ENCODE measurements at regions not wholly inside any gene's neighbourhood (a gene's known extent, or its start where the extent isn't known, plus 50 kb on each side); places are given as distances from the start of the nearest gene placed in this dataset.

DNA sequence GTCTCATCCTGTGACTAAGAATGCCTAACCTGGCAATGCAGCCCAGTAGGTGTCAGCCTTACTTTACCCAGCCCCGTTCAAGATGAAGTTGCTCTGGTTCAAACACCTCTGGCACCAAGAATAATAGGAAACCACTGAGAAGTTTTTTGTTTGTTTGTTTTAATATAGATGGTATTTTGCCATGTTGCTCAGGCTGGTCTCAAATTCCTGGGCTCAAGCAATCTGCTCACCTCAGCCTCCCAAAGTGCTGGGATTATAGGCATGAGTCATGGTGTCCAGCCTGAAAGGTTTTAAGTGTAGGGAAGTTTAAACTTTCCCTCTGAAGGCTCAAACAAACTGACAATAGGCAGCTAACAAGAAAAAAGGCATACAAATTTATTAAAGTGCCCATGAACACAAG lies 51.2 kb upstream of the ABCC4 start:
- no peak for DNase-seq

DNA sequence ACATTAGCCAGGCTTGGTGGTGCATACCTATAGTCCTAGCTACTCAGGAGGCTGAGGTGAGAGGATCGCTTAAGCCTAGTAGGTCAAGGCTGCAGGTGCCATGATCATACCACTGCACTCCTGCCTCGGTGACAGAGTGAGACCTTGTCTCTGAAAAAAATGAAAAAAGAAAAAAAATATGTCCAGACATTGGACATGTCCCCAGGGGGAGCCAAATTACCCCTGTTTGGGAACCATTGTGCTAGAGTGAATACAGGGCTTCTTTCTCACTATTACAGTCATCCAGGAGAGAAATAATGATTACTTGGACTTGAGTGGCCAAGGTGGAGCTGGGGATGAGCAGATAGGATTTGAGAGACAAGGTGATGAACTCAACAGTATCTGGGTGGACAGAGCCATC lies 52.9 kb upstream of the ABCC4 start:
- no peak for DNase-seq

DNA sequence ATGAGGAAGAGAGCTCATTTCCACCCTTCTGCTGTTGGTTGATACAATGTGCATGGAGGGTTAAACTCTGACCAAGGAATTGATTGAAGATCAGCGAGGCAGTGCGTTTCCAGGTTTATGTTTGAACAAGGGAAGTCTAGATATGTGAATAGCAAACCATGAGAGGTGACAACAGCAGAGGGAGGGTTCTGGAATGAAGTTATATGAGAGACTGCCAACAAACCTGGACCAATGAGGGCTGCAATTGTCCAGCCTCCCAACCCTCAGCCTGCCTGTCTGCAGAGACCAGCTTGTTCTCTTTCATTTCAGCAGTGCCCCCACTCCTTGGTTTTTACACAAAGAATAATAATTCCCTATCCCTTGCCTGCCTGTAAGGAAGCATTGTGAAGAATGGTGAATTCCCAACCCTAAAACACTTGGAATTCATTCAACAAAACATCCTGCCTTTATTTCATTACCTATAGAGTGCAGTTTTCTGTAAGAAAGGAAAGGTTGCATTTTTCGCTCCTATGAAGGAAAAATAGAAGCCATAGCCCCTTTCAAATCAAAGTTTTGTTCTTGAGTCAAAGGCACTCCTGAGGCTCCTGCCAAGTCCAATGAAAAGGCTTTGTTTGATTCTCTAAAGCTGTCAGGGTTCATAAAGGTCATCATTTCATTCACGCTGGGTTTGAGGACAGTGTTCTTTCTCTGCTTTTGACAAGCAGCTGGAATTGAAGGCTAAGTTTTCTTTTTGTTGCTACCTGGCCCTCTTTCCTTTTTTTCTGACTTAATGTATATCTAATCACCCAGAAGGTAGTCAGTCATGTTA lies 53.6 kb upstream of the ABCC4 start:
- no peak for DNase-seq

DNA sequence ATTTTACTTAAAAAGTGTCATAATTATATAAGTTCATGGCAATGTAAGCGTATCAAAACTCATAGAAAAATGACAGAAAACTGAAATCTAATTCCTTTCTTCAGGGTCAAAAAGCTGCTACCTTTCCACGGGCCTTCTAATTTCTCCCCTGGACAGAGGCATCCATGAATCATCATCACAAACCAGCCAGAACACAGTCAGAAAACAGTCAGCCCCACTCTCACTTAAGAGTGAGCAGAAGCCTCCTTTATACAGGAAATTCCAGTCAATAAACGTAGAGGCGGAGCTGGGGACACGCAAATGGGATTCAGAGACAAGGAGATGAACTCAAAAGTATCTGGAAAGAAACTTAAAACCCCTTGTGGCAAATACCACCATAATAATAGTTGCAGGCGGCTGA lies 54.2 kb upstream of the ABCC4 start:
- DNase-seq, result no peak

DNA sequence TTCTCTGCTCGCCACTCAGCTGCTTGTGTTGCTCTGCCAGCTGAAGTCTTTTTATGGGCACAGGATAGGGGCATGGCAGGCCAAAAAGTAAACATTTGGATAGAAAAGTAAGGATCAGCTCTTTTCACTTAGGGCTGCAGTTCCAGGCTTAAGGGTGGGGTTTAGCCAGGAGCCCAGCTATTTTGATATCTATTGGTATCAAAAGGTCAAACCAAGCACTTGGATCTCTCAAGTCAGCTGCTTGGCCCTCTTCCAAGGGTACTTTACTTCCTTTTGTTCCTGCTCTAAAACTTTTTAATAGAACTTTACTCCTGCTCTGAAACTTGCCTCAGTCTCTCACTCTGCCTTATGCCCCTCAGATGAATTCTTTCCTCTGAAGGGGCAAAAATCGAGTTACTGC lies 55.7 kb upstream of the ABCC4 start:
- DNase-seq, result no peak

DNA sequence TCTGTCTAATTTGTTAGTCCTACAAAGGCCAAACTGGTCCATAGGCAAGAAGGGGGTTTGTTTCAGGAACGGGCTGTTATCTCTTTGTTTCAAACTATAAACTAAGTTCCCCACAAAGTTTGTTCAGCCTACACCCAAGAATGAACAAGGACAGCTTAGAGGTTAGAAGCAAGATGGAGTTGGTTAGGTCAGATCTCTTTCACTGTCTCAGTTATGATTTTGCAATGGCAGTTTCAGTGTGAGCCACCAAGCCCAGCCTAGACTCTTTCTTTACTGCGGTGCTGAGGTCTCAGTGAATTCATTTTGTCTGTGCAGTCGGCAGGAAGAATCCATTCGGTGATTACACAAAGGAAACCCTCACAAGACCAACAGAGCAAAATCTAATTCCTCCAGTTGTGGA lies 56.6 kb upstream of the ABCC4 start:
- no peak for DNase-seq

DNA sequence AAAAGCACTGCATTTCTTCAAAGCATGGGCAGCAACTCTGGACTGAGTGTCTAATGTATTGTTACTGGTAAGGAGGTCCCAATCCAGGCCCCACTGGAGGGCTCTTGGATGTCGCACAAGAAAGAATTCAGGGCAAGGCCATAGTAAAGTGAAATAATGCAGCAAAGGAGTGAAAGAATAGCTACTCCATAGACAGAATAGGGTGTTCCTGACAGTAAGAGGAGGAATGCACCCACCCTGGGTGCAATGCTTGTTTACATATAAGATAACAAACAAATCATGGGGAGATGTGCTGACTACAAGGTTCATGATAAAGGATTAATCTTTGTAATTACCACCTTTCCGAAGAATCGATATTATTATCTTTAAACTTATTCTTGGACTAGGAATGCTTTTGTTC lies 58.8 kb upstream of the ABCC4 start:
- DNase-seq, result no peak

DNA sequence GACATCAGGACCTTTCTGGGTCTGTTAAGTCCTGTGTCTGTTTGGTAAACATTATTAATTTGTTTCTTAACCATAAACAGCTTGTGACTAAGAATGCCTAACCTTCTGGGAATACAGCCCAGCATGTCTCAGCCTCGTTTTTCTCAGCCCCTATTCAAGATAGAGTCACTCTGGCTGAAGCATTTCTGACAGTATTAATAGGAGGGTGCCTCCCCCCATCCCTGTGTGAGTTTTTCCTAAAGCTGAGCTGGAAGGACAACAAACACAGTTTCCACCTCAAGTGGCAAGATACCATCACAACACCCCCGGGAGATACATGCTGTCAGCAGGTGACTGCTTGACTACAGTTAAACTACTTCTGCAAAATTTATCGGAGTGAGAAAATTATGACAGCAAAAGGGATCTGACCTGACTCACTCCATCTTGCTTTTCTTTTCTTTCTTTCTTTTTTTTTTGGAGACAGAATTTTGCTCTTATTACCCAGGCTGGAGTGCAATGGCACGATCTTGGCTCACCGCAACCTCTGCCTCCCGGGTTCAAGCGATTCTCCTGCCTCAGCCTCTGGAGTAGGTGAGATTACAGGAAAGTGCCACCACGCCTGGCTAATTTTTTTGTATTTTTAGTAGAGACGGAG lies 59.3 kb upstream of the ABCC4 start:
- DNase-seq, result no peak

DNA sequence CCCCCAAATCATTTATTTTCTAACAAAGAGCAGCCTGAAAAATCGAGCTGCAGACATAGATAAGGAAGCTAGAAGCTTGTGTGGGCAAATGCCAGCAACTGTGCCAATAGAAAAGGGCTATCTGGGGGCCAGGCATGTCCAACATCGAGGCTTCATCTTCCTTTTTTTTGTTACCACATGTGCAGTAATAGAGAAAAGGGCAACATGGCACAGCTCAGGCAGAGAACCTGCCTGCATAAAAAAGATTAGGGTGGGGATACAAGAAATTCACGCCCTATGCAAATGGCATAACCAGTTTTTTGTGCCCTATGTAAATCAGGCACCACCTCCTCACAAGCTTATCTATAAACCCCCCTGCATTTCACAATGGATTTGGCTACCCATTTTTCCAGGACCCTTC lies 60.4 kb upstream of the ABCC4 start:
- DNase-seq, result no peak

DNA sequence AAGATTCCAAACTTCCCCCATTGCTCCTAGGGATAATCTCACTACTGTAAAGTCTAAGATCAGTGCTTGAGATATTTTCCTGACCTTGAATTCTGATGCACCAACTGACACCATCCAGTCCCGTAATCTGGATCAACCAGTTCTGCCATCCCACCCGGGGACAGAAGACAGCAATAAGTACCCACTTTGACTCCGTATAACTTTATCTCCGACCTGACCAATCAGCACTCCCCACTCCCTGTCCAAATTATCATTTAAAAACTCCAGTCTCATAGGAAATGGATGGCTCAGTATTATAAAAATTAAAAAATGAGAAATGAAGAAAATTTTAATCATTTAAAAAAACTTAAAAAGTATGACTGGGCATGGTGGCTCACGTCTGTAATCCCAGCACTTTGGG lies 61.4 kb upstream of the ABCC4 start:
- DNase-seq, result no peak

DNA sequence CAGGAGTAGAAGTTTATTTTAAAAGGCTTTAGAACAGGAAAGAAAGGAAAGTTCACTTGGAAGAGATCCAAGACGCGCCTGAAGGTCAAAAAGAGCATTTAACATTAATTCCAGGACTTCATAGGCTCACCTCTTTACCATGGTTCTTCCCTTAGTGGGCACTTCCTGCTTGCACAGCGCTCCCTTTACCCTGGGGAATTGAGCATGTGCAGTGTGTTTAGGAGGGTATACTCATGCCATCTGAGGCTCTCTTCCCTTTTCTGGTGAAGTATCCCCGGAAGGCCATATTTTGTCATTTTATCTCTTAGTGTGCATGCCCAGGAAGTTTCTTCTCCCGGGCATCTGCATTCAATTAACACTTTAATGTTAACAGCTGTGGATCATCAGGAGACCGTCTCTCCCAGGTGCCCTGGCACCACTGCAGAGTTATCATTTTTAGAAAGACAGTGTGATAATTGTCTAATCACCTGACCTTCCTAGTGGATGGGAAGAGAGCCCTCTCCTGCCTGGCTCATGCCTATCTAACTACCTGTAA lies 66.1 kb upstream of the ABCC4 start:
- no peak for DNase-seq

DNA sequence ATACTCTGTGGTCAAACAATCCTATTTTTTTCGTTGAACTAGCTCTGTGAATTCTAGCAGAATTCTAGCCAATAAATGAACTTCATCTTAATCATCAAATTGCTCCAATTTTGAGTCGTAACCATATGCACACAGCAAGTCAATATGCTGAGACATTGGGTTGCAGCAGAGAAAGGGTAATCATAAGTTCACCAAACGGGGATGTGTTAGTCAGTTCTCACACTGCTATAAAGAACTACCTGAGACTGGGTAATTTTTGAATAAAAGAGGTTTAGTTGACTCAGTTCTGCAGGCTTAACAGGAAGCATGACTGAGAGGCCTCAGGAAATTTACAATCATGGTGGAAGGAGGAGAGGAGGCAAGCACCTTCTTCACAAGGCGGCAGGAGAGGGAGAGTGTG lies 67.7 kb upstream of the ABCC4 start:
- DNase-seq, result no peak

DNA sequence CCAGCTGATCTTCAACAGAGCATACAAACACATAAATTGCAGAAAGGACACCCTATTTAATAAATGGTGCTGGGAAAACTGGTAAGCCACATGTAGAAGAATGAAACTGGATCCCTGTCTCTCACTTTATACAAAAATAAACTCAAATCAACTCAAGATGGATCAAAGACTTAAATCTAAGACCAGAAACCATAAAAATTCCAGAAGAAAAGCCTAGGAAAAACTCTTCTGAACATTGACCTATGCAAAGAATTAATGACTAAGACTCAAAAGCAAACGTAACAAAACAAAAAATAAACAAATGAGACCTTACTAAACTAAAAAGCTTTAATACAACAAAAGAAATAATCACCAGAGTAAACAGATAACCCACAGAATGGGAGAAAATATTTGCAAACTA lies 74.5 kb upstream of the ABCC4 start:
- DNase-seq, result no peak

DNA sequence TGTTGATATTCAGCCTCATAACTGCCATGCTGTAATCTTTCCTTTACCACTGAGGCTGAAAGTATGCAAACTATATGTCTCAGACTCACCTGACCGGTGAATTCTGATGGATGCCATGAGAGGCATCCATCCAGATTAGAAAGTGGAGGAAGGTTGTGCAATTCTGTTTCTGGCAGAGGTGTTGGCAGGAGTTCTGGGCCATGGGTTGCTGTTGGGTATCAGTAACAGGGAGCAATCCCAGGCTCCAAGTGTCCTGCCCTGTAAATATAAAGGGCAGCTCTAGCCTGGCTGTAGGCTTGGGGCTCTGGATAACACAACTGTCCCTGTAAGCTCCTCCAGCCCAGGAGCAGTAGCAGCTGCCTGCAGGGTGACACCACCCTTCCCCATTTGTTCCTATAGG lies 77.4 kb upstream of the ABCC4 start:
- no peak for DNase-seq

DNA sequence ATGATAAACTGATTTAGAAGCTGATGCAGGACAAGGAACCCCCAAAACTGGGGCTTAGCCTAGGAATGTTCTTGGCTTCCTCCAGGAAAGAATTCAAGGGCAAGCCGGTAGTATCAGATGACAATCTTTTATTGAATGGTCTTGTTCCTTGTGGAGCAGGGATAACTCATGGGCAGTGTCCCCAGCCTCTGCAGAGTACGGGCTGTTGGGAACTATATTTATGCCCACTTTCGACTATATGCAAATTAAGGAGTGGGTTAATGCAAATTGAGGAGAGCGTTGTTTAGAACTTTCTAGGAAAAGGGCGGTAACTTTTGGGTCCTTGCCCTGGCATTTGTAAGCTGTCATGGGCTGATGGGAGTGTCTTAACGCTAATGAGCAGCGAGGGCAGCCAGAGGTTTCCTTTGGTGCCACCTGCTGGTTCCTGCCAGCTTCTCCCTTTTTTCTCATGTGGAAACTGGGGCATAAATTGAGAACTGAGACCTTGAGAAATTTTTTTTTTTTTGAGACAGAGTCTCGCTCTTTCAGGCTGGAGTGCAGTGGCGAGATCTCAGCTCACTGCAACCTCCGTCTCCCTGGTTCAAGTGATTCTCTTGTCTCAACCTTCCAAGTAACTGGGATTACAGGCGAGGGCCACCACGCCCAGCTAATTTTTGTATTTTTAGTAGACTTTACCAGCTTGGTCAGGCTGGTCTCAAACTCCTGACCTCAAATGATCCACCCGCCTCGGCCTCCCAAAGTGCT lies 79.4 kb upstream of the ABCC4 start:
- peak; percentile 4 to 65 for DNase-seq

DNA sequence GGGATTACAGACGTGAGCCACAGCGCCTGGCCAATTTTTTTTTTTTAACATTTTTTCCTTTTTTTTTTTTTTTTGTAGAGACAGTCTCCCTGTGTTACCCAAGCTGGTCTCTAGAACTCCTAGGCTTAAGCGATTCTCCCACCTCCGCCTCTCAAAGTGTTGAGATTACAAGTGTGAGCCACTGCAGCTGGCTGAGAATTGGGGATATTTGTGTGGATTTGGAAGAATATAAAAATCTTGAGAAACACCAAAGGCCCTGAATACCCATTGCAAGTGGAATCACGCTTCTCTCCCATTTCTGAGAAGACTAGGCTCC lies 79.9 kb upstream of the ABCC4 start:
- no peak for DNase-seq

DNA sequence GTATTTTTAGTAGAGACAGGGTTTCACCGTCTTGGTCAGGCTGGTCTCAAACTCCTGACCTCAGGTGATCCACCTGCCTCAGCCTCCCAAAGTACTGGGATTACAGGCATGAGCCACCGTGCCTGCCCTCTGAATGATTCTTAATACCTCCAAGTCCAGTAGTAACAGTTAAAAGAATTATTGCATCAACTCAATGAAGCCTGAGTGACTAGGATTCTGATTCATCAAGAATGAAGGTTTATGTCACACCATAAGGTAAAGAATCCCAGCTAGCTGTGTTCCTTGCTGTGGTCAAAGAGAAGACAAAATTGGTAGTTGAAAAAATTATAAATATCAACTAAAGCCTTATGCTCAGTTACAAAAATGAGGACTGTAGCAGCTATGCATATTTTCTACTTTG lies 81.2 kb upstream of the ABCC4 start:
- DNase-seq, result no peak

DNA sequence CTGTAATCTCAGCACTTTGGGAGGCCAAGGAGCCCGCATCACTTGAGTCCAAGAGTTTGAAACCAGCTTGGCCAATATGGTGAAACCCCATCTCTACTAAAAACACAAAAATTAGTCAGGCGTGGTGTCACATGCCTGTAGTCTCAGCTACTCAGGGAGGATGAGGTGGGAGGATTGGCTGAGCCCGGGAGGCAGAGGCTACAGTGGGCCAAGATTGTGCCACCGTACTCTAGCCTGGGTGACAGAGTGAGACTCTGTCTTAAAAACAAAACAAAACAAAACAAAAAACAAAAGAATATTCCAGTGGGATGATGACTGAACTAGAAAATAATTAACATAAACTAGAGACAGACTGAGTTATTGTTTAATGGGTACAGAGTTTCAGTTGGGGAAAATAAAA lies 81.7 kb upstream of the ABCC4 start:
- DNase-seq, result no peak

DNA sequence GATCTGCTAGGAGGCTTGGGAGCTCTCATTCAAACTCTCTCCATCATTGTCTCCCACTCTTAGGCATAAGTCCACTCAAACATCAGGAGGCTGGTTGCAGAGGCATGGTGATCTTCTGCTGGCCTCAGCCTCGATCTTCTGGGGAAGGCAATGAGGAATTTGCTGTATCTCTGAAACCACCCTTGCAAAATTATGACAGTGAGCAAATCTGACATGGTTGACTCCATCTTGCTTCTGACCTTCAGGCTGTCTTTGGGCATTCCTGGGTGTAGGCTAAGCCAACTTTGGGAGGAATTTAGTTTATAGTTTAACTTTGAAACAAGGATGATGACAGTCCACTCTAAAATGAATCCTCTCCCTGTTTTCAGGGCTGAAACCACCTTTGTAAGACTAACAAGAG lies 84.1 kb upstream of the ABCC4 start:
- no peak for DNase-seq

DNA sequence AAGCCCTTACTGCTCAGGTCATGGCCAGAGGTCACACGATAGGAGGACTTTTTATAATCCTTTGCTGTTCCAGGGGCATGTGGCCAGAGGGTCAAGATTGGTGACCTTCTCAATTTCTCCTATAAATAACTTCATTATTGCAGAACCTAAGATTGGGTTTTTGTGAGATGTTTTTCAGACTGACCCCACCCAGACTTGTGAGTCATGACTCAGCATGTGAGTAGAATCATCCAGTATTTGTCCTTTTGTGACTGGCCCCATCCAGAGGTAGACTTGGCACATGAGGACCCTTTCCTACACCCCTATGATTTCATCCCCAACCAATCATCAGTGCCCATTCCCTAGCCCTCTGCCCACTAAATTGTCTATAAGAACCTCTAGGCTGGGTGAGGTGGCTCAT lies 84.5 kb upstream of the ABCC4 start:
- no peak for DNase-seq

DNA sequence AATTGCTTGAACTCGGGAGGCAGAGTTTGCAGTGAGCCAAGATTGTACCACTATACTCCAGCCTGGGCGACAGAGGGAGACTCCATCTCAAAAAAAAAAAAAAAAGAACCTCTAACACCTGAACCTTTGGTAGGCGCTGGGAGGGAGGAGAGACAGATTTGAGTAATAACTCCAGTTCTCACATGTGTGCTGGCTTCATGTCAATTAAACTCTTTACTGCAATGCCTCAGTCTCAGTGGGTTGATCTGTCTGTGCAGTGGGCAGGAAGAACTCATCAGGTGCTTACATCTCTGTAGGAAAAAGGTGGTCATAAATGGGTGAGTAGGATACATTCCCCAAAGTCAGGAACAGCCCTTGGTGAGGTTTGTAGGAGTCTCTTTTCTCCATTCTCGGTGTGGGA lies 85.1 kb upstream of the ABCC4 start:
- no peak for DNase-seq

DNA sequence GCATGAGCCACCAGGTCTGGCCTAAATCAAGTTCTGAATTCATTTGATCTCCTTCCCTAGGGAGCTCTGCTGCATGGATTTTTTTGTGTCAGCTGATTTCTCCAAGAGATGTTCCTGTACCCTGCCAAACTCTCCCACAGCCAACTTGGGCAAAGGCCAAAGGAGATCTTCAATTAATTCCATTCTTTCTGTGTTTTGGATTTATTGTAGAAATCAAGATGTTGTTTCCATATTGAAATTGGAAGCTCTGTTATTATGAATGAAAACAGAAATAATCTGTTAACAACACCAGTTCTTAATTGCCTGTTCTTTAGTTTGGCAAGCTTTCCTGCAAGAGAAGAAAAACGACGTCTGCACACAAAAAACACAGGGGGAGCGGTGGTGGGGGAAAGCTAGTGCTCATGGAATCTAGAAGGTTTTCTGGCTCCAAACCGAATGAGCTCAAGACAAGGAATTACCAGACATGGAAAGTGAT lies 86.5 kb upstream of the ABCC4 start:
- DNase-seq, result no peak

DNA sequence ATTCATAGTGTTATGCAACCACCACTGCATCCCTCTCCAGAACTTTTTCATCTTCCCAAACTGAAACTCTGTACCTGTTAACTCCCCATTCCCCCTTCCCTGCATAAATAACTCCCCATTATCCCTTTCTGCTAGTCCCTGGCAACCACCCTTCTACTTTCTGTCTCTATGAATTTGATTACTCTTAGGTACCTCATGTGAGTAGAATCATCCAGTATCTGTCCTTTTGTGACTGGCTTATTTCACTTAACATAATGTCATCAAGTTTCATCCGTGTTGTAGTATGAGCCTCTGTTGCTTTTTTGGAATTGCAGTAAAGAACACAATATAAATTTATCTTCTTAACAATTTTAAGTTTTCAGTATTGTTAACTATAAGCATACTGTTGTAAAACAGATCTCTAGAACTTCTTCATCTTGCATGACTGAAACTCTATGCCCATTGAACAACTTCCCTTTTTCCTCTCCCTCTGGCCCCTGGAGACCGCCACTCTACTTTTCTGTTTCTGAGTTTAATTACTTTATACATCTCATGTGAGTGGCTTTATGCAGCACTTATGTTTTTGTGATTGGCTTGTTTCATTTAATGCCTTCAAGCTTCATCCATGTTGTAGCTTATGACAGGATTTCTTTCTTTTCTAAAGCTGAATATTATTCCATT lies 87.3 kb upstream of the ABCC4 start:
- DNase-seq, result no peak

DNA sequence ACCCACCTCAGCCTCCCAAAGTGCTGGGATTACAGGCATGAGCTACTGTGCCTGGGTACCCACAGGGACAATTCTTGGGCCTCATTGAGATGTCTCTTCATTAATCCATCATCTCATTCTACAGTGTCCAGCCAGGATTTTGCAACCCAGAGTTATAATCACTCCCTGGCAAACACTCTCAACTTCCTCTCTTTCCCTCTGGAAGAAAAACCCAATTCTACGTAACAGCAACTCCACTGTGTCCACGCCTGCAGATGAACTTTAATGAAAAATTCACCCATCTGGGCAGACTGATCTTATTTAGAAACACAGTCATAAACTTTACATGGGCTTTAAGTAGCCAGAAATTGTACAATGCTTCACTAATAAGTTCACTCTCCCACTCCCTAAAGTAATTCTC lies 90.1 kb upstream of the ABCC4 start:
- no peak for DNase-seq

Measured in bone marrow (tissue), 2 donors.